GM21367 (cell line): ENCODE measurements at regions not wholly inside any gene's neighbourhood (a gene's known extent, or its start where the extent isn't known, plus 50 kb on each side); places are given as distances from the start of the nearest gene placed in this dataset.
"Not testable (repeated sequence)": the region's sequence is repeated elsewhere in the genome, so short reads cannot be mapped to it uniquely, and the experiment has no call there.

Experiments used
- ATAC-seq: cut with Tn5 transposase; IDR thresholded peaks from one replicate; pipeline ENCODE4 v1.9.1; 2021; ENCODE audit not compliant: unreplicated experiment

DNA sequence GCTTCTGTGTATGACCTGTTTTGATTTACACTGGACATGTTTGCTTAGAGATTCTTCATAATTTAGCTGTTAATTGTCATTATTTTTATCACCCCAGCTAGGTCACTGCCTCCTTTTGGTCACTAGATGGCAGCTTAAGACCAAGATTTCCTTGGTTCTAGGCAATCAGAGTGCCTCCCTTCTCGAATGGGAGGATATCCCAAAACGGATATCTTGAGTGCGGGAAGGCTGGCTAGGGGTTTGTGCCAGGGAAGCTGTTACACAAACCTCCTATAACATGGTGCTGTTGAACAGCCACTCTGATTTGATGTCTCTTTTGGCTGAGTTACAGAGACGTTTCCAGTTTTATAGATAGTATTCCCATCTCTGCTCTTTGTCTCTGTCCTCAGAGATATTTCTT is 283.5 kb downstream of the S1PR1 start:
- peak; percentile 91 for ATAC-seq

DNA sequence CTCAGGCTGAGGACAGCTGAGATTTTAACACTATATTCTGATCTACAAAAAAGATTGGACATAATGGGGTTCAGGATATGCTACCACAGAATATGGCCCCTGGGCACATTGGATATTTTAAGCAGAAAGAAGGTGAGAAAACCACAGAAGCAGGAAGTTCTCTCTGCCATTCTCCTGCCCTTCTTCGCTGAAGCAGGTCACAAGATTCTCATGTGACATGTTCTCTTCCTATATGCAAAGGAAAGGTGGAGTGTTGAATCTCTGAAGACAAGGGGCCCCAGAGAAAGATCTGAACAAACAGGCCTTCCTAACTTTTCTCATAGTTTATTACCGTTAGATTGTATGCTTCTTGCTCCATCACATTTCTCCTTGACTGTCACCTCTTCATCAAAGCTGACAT is 285.7 kb downstream of the S1PR1 start:
- ATAC-seq: no peak

DNA sequence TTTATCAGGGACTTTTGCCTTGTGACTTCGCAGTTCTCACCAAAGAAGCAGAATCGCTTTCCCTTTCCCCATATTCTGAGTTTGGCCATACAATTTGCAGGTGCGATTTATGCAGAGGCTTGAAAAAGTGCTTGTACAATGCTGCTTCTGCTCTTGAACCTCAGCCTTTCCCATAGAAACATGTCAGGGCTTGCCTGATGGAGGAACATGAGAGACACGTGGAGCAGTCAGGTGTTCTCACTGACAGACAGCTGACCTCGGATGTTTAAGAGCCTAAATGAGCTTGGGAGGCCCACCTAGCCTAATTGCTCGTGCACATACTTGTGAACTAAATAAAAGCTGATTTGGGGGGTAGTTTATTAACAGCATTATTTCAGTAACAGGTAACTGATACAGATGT is 290.0 kb downstream of the S1PR1 start:
- no peak for ATAC-seq

GRCh38 chr1:101532377-101532776 is 295.6 kb downstream of the S1PR1 start:
- no peak for ATAC-seq

GRCh38 chr1:101540161-101540560 is 303.3 kb downstream of the S1PR1 start:
- ATAC-seq: no peak

DNA sequence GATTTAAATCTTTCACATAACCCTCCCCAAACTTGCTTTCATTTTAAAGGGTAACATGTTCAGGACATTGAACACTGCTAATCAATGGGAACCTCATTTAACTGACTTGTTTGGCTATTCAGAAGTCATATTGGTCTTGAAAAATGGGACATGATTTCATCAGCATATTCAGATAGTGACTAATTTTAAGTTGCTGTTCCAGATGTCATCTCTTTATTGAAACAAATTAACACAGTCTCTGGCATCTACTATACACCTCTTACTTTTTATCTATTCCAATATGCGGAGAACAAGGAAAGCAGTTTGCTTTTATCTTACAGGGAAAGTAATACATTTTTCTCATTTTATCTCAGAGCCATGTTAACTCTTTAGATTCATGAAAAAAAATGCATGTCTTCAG is 310.1 kb downstream of the S1PR1 start:
- ATAC-seq: no peak

DNA sequence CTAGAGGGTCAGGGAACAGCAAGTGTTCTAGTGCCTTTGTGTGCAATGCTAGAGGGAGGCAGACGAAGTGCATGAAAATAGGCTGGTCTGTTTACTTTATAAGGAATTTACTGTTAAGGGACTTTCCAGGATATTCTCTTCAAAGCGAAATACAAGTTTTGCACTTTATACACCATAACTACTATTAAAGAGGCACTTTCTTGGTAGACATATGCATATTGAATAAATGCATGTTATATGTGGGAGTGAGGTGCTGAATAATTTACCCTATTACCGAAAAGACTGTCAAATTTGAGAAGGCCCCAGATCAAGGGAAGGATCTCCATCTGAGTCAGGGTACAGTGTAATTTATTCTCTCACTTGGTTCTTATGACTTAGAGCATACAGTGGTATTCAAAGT is 310.5 kb downstream of the S1PR1 start:
- no peak for ATAC-seq

- ATAC-seq: no peak
These were observed 311.6 kb downstream of the S1PR1 start for GRCh38 chr1:101548376-101548775.

DNA sequence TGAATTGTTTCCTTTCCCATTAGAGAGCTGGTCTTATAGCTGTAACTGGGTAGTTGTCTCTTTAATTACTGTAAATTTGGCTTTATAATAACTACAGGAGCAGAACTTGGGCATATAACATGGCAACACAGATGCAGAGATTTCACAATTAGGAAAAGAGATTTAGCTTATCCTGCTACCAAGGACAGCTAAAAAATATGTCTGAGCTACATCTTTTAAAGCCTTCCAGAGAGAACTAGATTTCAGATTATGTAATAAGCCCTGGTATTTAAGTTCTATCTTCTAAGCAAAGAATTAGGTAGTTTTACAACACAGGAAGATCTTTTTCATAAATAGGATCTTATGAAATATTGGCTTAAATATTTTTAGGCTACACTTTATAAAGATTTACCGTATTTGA is 313.8 kb downstream of the S1PR1 start:
- no peak for ATAC-seq

- no peak for ATAC-seq
These were observed 330.2 kb downstream of the S1PR1 start for GRCh38 chr1:101566883-101567538.

DNA sequence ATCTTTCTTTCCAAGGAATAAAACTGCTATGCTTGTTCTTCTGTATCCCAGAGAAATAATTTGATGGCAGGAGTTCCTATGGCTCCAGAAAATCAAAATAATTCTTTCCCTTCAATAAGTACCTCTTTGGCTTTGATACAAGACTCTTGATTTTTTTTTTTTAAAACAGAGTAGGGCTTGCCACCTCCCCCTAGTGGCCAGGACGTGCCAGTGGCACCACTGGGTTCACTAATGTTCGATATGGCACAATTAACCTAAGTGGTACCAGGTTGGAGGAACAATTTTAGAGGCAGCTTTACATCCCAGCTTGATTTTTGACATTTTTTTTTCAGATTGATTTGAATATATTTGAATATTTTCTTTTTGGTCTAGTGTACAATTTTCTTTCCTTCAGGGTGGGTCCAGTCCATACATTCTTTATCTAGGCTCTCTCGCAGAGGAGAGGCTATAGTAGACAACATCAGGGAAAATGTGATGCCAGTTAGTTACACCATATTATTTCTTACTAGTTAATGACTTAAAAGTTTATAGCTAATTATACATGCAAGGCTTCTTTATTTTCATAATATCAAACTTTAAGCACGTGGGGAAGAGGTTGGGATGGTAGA is 330.9 kb downstream of the S1PR1 start:
- peak; percentile 98 for ATAC-seq

DNA sequence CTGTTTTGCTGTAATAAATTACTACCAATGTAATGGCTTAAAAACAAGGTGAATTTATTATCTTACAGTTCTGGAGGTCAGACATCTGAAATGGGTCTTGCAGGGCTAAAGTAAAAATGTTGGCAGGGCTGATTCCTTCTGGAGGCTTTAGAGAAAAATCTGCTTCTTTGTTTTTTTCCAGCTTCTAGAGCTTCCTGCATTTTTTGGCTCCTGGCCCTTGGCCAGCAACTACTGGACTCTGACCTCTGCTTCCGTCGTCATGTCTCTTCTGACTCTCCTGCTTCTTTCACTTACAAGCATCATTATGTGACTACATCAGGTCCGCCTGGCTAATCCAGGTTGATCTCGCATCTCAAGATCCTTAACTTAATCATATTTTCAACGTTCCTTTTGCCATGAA is 350.9 kb downstream of the S1PR1 start:
- ATAC-seq: no peak

DNA sequence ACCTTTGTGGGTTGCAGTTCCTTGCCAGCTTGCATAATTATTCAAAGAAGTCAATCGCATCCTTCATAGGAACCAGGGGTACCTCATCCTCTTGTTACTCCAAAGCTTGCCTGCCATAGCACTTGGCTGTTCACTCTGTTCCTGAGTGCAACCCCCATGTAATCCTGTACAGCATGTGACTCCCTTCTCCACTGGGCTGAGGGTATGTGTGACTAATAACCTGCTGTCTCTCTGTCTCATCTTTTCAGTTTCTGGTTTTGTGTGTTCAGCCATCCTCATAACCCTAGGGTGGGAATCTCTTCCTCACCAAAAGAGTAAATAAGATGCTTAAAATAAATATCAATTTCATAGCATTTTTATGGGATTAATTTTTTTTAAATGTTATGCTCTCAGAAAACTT is 351.9 kb downstream of the S1PR1 start:
- ATAC-seq: no peak

DNA sequence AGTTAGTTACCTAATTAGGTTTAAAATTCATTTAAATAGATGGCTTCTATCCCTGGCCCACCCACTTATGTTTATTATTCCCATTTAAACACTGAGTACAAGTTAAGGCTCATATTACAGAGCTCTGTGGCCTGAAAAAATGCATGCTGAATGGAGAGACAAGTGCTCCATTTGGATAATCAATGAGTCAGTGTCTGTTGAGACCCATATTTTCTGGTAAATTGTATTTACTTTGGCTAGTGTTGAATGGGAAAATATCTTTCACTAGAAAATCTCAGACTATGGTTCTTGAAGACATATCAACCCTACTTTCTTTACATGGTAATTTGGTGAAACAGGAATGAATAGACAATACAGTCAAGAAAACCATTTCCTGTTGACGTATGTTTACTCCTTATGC is 356.0 kb downstream of the S1PR1 start:
- ATAC-seq: no peak

GRCh38 chr1:101595881-101596374 is 359.1 kb downstream of the S1PR1 start:
- ATAC-seq: no peak

DNA sequence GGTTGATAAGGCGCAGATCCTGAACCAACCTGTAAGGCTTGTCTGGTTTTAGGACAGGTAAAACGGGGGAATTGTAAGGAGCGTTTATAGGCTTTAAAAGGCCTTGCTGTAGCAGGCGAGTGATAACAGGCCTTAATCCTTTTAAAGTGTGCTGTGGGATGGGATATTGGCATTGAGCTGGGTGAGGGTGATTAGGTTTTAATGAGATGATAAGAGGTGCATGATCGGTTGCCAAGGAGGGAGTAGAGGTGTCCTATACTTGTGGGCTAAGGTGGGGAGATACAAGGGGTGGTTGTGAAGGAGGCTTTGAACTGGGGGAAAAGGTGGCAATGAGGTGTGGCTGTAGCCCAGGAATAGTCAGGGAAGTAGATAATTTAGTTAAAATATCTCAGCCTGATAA is 363.8 kb downstream of the S1PR1 start:
- not testable (repeated sequence) for ATAC-seq

- no peak for ATAC-seq
These were observed 366.9 kb downstream of the S1PR1 start for GRCh38 chr1:101603726-101604125.

GRCh38 chr1:101605878-101606277 is 369.1 kb downstream of the S1PR1 start:
- no peak for ATAC-seq

- no peak for ATAC-seq
These were observed 376.7 kb downstream of the S1PR1 start for GRCh38 chr1:101613546-101613945.

DNA sequence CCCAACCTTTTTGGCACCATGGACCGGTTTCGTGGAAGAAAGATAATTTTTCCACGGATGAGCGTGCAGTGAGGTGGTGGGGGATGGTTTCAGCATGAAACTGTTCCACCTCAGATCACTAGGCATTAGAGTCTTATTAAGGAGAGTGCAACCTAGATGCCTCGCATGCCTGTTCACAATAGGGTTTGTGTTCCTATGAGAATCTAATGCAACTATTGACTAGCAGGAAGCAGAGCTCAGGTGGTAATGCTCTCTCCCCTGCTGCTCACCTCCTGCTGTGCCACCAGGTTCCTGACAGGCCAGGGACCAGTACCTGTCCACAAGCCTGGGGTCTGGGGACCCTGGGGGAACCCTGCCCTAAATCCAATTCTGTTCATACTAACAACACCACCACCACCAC is 377.8 kb downstream of the OLFM3 start:
- no peak for ATAC-seq

- no peak for ATAC-seq
These were observed 364.0 kb downstream of the OLFM3 start for GRCh38 chr1:101632548-101633272.

- ATAC-seq: no peak
These were observed 350.9 kb downstream of the OLFM3 start for GRCh38 chr1:101645810-101646209.
